ENCODE measurements at regions not wholly inside any gene's neighbourhood (a gene's known extent, or its start where the extent isn't known, plus 50 kb on each side); places are given as distances from the start of the nearest gene placed in this dataset.

GRCh38 chr2:224271617-224272236 lies 130.2 kb downstream of the FAM124B start:
- TF ChIP-seq, protein P1, sequence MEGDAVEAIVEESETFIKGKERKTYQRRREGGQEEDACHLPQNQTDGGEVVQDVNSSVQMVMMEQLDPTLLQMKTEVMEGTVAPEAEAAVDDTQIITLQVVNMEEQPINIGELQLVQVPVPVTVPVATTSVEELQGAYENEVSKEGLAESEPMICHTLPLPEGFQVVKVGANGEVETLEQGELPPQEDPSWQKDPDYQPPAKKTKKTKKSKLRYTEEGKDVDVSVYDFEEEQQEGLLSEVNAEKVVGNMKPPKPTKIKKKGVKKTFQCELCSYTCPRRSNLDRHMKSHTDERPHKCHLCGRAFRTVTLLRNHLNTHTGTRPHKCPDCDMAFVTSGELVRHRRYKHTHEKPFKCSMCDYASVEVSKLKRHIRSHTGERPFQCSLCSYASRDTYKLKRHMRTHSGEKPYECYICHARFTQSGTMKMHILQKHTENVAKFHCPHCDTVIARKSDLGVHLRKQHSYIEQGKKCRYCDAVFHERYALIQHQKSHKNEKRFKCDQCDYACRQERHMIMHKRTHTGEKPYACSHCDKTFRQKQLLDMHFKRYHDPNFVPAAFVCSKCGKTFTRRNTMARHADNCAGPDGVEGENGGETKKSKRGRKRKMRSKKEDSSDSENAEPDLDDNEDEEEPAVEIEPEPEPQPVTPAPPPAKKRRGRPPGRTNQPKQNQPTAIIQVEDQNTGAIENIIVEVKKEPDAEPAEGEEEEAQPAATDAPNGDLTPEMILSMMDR (IDR thresholded peaks at IDR 0.05), result no peak
- no peak for TF ChIP-seq POLR2AphosphoS5 (IDR thresholded peaks at IDR 0.05)

Data from gastroesophageal sphincter (tissue), 3 donors.